WTC11 (cell line): ENCODE measurements at regions not wholly inside any gene's neighbourhood (a gene's known extent, or its start where the extent isn't known, plus 50 kb on each side); places are given as distances from the start of the nearest gene placed in this dataset.

Experiments used
- ATAC-seq: fragments of 200-7000 bp; cut with Tn5 transposase; 2 replicates; pipeline ENCODE4 v1.10.0; 2021; ENCODE audit warnings: mild to moderate bottlenecking, moderate library complexity
- CTCF ChIA-PET: fragments of 300-600 bp; sonication (Branson Sonifier 250); formaldehyde crosslinking; loops from one replicate; lab custom pipeline; 2021; ENCODE audit warnings: antibody characterized with exemption; lab: Charles Lee
- POLR2A ChIA-PET: fragments of 350-600 bp; sonication (Branson Sonifier 250); formaldehyde crosslinking; loops from one replicate; lab custom pipeline; 2021; ENCODE audit warnings: antibody characterized with exemption; lab: Charles Lee
- DNase-seq: peaks from one replicate; pipeline ENCODE4 v3.0.0; 2021; ENCODE audit warnings: low spot score
- H3K27ac Mint-ChIP-seq: 2 replicates; pipeline ENCODE4 v1.8.0; 2021; ENCODE audit warnings: mixed read lengths
- H3K27me3 Mint-ChIP-seq: 2 replicates; pipeline ENCODE4 v1.8.0; 2021; ENCODE audit warnings: low read depth, mild to moderate bottlenecking, moderate library complexity, mixed read lengths
- H3K36me3 Mint-ChIP-seq: 2 replicates; pipeline ENCODE4 v1.8.0; 2021; ENCODE audit warnings: mixed read lengths
- H3K4me1 Mint-ChIP-seq: 2 replicates; pipeline ENCODE4 v1.8.0; 2022; ENCODE audit warnings: mixed read lengths
- H3K4me3 Mint-ChIP-seq: 2 replicates; pipeline ENCODE4 v1.8.0; 2021; ENCODE audit warnings: mild to moderate bottlenecking, moderate library complexity, mixed read lengths
- H3K9me3 Mint-ChIP-seq: 2 replicates; pipeline ENCODE4 v1.8.0; 2021; ENCODE audit warnings: mixed read lengths
- ARID4B ChIP-seq: sonication (generic); formaldehyde crosslinking; IDR thresholded peaks from 2 replicates; pipeline ENCODE4 v1.8.0; 2023; ENCODE audit warnings: missing genetic modification reagents, mild to moderate bottlenecking, borderline replicate concordance
- FOXJ3 ChIP-seq: sonication (generic); formaldehyde crosslinking; IDR thresholded peaks from 2 replicates; pipeline ENCODE4 v1.9.0; 2021; ENCODE audit warnings: missing genetic modification reagents, mild to moderate bottlenecking, borderline replicate concordance
- HMGXB4 ChIP-seq: sonication (generic); formaldehyde crosslinking; IDR thresholded peaks from 2 replicates; pipeline ENCODE4 v1.8.1; 2023; ENCODE audit warnings: mild to moderate bottlenecking, moderate library complexity, missing genetic modification reagents
- JAZF1 ChIP-seq: fragments of 250-450 bp; sonication (Bioruptor Pico); IDR thresholded peaks from 2 replicates; pipeline ENCODE4 v1.9.0; 2021; ENCODE audit warnings: moderate library complexity, mild to moderate bottlenecking, inconsistent platforms
- MLX ChIP-seq: sonication (generic); formaldehyde crosslinking; IDR thresholded peaks from 2 replicates; pipeline ENCODE4 v1.8.1; 2023; ENCODE audit warnings: mild to moderate bottlenecking, missing genetic modification reagents, moderate library complexity
- NFE2L1 ChIP-seq: sonication (generic); formaldehyde crosslinking; IDR thresholded peaks from 2 replicates; pipeline ENCODE4 v1.8.1; 2023; ENCODE audit warnings: missing genetic modification reagents
- SOX15 ChIP-seq: fragments of 250-450 bp; sonication (Bioruptor Pico); IDR thresholded peaks from 2 replicates; pipeline ENCODE4 v1.9.0; 2021; ENCODE audit warnings: mild to moderate bottlenecking
- SP1 ChIP-seq: sonication (generic); formaldehyde crosslinking; conservative IDR thresholded peaks from 2 replicates; pipeline ENCODE4 v1.8.1; 2022; ENCODE audit warnings: missing genetic modification reagents
- TCF7 ChIP-seq: sonication (generic); formaldehyde crosslinking; IDR thresholded peaks from 2 replicates; pipeline ENCODE4 v1.8.0; 2022; ENCODE audit warnings: mild to moderate bottlenecking, low read depth, missing genetic modification reagents, moderate library complexity
- TEAD4 ChIP-seq: sonication (generic); formaldehyde crosslinking; IDR thresholded peaks from 2 replicates; pipeline ENCODE4 v1.8.0; 2022; ENCODE audit warnings: mild to moderate bottlenecking, missing genetic modification reagents
- USF1 ChIP-seq: sonication (generic); formaldehyde crosslinking; IDR thresholded peaks from 2 replicates; pipeline ENCODE4 v1.8.0; 2022; ENCODE audit warnings: mild to moderate bottlenecking, missing genetic modification reagents
- ZBTB43 ChIP-seq: sonication (generic); formaldehyde crosslinking; IDR thresholded peaks from 2 replicates; pipeline ENCODE4 v1.8.1; 2023; ENCODE audit warnings: mild to moderate bottlenecking, missing genetic modification reagents
- ZNF219 ChIP-seq: sonication (generic); formaldehyde crosslinking; IDR thresholded peaks from 2 replicates; pipeline ENCODE4 v1.8.0; 2023; ENCODE audit warnings: missing genetic modification reagents, mild to moderate bottlenecking, borderline replicate concordance
- ZNF423 ChIP-seq: fragments of 250-450 bp; sonication (Bioruptor Pico); IDR thresholded peaks from 2 replicates; pipeline ENCODE4 v2.1.2; 2022; ENCODE audit warnings: mild to moderate bottlenecking, moderate library complexity
- TF ChIP-seq, protein P1 (sequence below): sonication (generic); formaldehyde crosslinking; IDR thresholded peaks from 2 replicates; pipeline ENCODE4 v1.8.1; 2022; ENCODE audit warnings: mild to moderate bottlenecking, missing genetic modification reagents, moderate library complexity, borderline replicate concordance

DNA sequence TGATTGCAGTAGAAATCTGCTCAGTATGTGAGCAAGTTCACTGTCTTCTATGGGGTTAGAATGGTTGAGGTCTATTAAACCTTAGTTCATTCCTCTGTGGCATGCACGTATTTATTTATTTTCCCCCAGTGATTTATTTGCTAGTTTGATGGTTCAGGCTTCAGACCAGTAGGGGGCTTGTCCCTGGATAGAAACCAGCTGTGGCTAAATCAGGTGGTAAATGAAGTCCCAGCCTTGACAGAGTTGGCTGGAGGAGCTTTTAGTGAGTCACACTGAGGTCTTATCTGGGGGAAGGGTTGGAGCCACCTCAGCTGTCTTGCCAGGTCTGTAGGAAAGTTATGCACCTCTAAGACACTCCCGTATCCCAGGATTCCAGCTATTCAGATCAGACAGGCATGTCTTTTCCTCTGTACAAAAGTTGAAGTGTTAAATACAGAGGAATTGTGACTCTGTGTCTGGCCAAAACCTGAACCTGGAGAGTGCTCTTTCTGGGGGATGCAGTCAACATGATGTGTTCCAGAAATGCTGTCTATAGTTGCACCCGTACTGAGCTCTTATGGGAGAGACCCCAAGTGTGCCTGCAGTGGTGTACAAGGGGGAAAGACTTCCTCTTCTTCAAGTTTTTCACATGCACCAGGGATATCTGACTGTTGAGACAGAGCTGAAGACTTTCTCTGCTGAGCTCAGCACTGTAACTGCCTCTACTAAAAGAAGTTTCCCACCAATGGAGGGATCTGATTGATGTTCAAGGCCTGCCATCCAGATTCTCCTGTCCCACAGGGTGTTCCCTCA, 1322.1 kb downstream of the TMEM121 start:
- ChIA-PET CTCF (no interaction called here), POLR2A (no interaction called here)
- DNase-seq (no peak), ATAC-seq (no peak)
- Mint-ChIP-seq H3K9me3 (peaks cover 87% of the 10 kb centered on the region), H3K4me3 (no peak overlapping the region), H3K27me3 (peaks cover 8% of the 10 kb centered on the region), H3K4me1 (no peaks in the 10 kb centered on the region), H3K27ac (no peak overlapping the region), H3K36me3 (peaks cover 79% of the 10 kb centered on the region)
- TF ChIP-seq USF1 (CRISPR knock-in tag): no peak
- TF ChIP-seq SOX15: no peak
- TF ChIP-seq JAZF1: no peak
- no peak for TF ChIP-seq ZNF219 (CRISPR knock-in tag)
- no peak for TF ChIP-seq HMGXB4
- TF ChIP-seq NFE2L1 (CRISPR knock-in tag): no peak
- TF ChIP-seq, protein P1, sequence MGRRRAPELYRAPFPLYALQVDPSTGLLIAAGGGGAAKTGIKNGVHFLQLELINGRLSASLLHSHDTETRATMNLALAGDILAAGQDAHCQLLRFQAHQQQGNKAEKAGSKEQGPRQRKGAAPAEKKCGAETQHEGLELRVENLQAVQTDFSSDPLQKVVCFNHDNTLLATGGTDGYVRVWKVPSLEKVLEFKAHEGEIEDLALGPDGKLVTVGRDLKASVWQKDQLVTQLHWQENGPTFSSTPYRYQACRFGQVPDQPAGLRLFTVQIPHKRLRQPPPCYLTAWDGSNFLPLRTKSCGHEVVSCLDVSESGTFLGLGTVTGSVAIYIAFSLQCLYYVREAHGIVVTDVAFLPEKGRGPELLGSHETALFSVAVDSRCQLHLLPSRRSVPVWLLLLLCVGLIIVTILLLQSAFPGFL (CRISPR knock-in tag): no peak
- no peak for TF ChIP-seq TCF7 (CRISPR knock-in tag)
- no peak for TF ChIP-seq ZBTB43 (CRISPR knock-in tag)
- TF ChIP-seq ARID4B (CRISPR knock-in tag): no peak
- no peak for TF ChIP-seq SP1 (CRISPR knock-in tag)
- TF ChIP-seq MLX (CRISPR knock-in tag): no peak

DNA sequence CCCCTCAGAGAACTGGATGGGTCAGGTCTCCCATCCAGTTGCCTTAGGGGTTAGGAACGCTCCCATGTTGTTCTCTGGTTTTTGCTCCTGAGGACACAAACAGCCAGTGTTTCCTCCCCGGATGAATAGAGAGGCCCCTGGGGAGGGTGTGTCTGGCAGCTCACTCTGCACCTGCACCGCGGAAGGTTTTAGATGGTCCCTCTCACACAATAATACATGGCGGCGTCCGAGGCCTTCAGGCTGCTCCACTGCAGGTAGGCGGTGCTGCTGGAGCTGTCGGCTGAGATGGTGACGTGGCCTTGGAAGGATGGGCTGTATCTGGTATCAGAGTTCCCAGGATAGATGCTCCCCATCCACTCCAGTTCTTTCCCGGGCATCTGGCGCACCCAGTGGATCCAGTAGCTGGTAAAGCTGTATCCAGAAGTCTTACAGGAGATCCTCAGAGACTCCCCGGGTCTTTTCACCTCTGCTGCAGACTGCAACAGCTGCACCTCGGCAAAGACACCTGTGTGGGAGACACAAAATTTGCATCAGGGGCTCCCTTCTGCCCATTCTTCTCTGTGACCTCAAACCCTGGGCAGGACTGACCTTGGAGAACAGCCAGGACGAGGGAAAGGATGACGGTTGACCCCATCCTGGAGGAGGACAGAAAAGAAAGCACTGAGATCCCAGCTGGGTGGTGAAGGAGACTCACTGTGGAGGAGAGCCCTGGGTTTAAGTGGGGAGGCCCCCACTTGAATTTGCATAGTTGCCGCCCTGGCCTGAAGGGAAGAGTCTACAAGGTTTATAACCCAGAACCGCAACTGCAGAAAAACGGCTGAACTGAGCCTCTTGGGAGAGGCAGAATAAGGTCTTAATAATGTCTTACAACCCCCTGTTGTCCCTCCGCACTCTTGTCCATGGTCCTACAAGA, 1324.8 kb downstream of the TMEM121 start:
- ChIA-PET POLR2A (no interaction called here), CTCF (no interaction called here)
- Mint-ChIP-seq H3K27ac (no peak overlapping the region), H3K4me3 (no peak overlapping the region), H3K36me3 (peaks cover 79% of the 10 kb centered on the region), H3K9me3 (peaks cover 90% of the 10 kb centered on the region), H3K27me3 (peaks cover 8% of the 10 kb centered on the region), H3K4me1 (no peaks in the 10 kb centered on the region)
- ATAC-seq (no peak), DNase-seq (no peak)
- no peak for TF ChIP-seq MLX (CRISPR knock-in tag)
- TF ChIP-seq ARID4B (CRISPR knock-in tag): no peak
- TF ChIP-seq ZNF423: no peak
- no peak for TF ChIP-seq TEAD4 (CRISPR knock-in tag)
- no peak for TF ChIP-seq FOXJ3
